SK-N-SH (cell line): ENCODE measurements at regions not wholly inside any gene's neighbourhood (a gene's known extent, or its start where the extent isn't known, plus 50 kb on each side); places are given as distances from the start of the nearest gene placed in this dataset.
A peak's percentile ranks its signal among the peaks of the same experiment; 100 is the strongest.

ENCODE experiments used
- CTCF ChIA-PET: fragments of 300-600, 350-600 bp; formaldehyde crosslinking; extraction: SDS; loops from one replicate; lab custom pipeline; 2021; lab: Yijun Ruan, JAX
- POLR2A ChIA-PET: fragments of 350-600 bp; sonication (Branson Sonifier 250); formaldehyde crosslinking; extraction: SDS; loops from one replicate; lab custom pipeline; 2020; ENCODE audit warnings: antibody characterized with exemption, inconsistent platforms; lab: Yijun Ruan, JAX
- DNase-seq: peaks from one replicate; pipeline ENCODE4 v3.0.0; 2012
- H2AFZ ChIP-seq: fragments of 200-600 bp; sonication (generic); 2 replicates; pipeline ENCODE4 v1.8.1; 2016; ENCODE audit warnings: antibody characterized with exemption, mild to moderate bottlenecking, low read depth
- H3F3A ChIP-seq: fragments of 200-600 bp; sonication (generic); replicated peaks from 2 replicates; pipeline ENCODE3; 2016; ENCODE audit warnings: antibody characterized with exemption, mild to moderate bottlenecking; ENCODE audit not compliant: insufficient read depth
- H3K27ac ChIP-seq, 2 experiments: fragments of 200-500 bp in 1 of 2; fragments of 200-600 bp in 1 of 2; sonication (Bioruptor generic) in 1 of 2; sonication (generic), shearing (Covaris generic) in 1 of 2; 2 replicates each; pipeline versions ENCODE4 v1.5.1 to v1.6.1; 2014 to 2016; ENCODE audit warnings: low read depth in 2 of 2, inconsistent platforms in 1 of 2, low read length in 1 of 2, mild to moderate bottlenecking in 1 of 2, mixed read lengths in 1 of 2
- H3K27me3 ChIP-seq: fragments of 200-600 bp; sonication (generic), shearing (Covaris generic); 2 replicates; pipeline ENCODE4 v1.6.1; 2016; ENCODE audit warnings: mixed run types; ENCODE audit not compliant: insufficient read depth
- H3K36me3 ChIP-seq, 2 experiments: fragments of 200-500 bp in 1 of 2; fragments of 200-600 bp in 1 of 2; sonication (Bioruptor generic) in 1 of 2; sonication (generic) in 1 of 2; replicated peaks in 1 of 2; 2 replicates each; pipeline versions ENCODE3 to v1.5.1; 2014 to 2016; ENCODE audit warnings: low read length in 1 of 2, mild to moderate bottlenecking in 1 of 2; ENCODE audit not compliant: insufficient read depth in 2 of 2, control insufficient read depth in 1 of 2
- H3K4me1 ChIP-seq, 2 experiments: fragments of 200-500 bp in 1 of 2; fragments of 200-600 bp in 1 of 2; sonication (Bioruptor generic) in 1 of 2; sonication (generic), shearing (Covaris generic) in 1 of 2; 2 replicates each; pipeline versions ENCODE4 v1.5.1 to v1.6.1; 2014 to 2016; ENCODE audit warnings: low read depth in 1 of 2, low read length in 1 of 2, mixed run types in 1 of 2; ENCODE audit not compliant: insufficient read depth in 2 of 2, control insufficient read depth in 1 of 2
- H3K4me2 ChIP-seq: fragments of 200-600 bp; sonication (generic), shearing (Covaris generic); 2 replicates; pipeline ENCODE4 v1.6.1; 2017; ENCODE audit warnings: mixed run types
- H3K4me3 ChIP-seq, 2 experiments: fragments of 200-500 bp in 1 of 2; fragments of 200-600 bp in 1 of 2; sonication (Bioruptor generic) in 1 of 2; sonication (generic), shearing (Covaris generic) in 1 of 2; 2 replicates each; pipeline versions ENCODE4 v1.5.1 to v1.8.1; 2014 to 2016; ENCODE audit warnings: low read depth in 2 of 2, inconsistent platforms in 1 of 2, low read length in 1 of 2, mild to moderate bottlenecking in 1 of 2, mixed read lengths in 1 of 2, moderate library complexity in 1 of 2
- H3K79me2 ChIP-seq: fragments of 200-600 bp; sonication (generic); 2 replicates; pipeline ENCODE4 v1.8.1; 2017; ENCODE audit warnings: mild to moderate bottlenecking; ENCODE audit not compliant: insufficient read depth
- H3K9ac ChIP-seq: fragments of 200-600 bp; sonication (generic); 2 replicates; pipeline ENCODE4 v1.6.1; 2017; ENCODE audit warnings: mixed run types
- H3K9me2 ChIP-seq: fragments of 200-600 bp; sonication (generic); 2 replicates; pipeline ENCODE4 v1.6.1; 2017; ENCODE audit warnings: mixed run types
- H3K9me3 ChIP-seq: fragments of 200-600 bp; sonication (generic); 2 replicates; pipeline ENCODE4 v1.6.1; 2017; ENCODE audit warnings: mixed run types, mild to moderate bottlenecking, moderate library complexity
- H4K20me1 ChIP-seq: fragments of 200-600 bp; sonication (generic); 2 replicates; pipeline ENCODE4 v1.6.1; 2017; ENCODE audit warnings: mild to moderate bottlenecking, mixed run types; ENCODE audit not compliant: insufficient read depth
- CHD2 ChIP-seq: fragments of 150-350 bp; IDR thresholded peaks from 2 replicates; pipeline ENCODE4 v1.6.1; 2018; ENCODE audit warnings: low read length; ENCODE audit not compliant: partially characterized antibody
- EP300 ChIP-seq, 2 experiments: IDR thresholded peaks; 2 replicates each; pipeline versions ENCODE4 v1.4.0 to v1.6.1; 2012; ENCODE audit warnings: borderline replicate concordance in 1 of 2, low read depth in 1 of 2, low read length in 1 of 2
- EZH2phosphoT487 ChIP-seq: fragments of 200-600 bp; sonication (generic); IDR thresholded peaks from 2 replicates; pipeline ENCODE4 v1.6.1; 2017; ENCODE audit warnings: low read depth, mixed run types, mild to moderate bottlenecking, antibody characterized with exemption, moderate library complexity, borderline replicate concordance
- FOSL2 ChIP-seq: IDR thresholded peaks from 2 replicates; pipeline ENCODE4 v1.4.0; 2012; ENCODE audit warnings: low read depth, mild to moderate bottlenecking, moderate library complexity, borderline replicate concordance
- FOXJ3 ChIP-seq: sonication (generic); formaldehyde crosslinking; IDR thresholded peaks from 2 replicates; pipeline ENCODE4 v1.5.1; 2020; ENCODE audit warnings: mild to moderate bottlenecking, missing genetic modification reagents
- FOXM1 ChIP-seq: IDR thresholded peaks from 2 replicates; pipeline ENCODE4 v1.4.0; 2012; ENCODE audit warnings: low read depth, mild to moderate bottlenecking
- GABPA ChIP-seq: IDR thresholded peaks from 2 replicates; pipeline ENCODE4 v1.4.0; 2012; ENCODE audit warnings: low read depth, mild to moderate bottlenecking
- GATA2 ChIP-seq: sonication (generic); formaldehyde crosslinking; IDR thresholded peaks from 2 replicates; pipeline ENCODE4 v1.5.0; 2020; ENCODE audit warnings: mild to moderate bottlenecking, missing genetic modification reagents
- JUND ChIP-seq: IDR thresholded peaks from 2 replicates; pipeline ENCODE4 v1.4.0; 2012
- MXI1 ChIP-seq: IDR thresholded peaks from 2 replicates; pipeline ENCODE4 v1.6.1; 2012; ENCODE audit warnings: mild to moderate bottlenecking, low read depth, low read length, improper control_type of control experiment
- NFIC ChIP-seq: IDR thresholded peaks from 2 replicates; pipeline ENCODE4 v1.4.0; 2012; ENCODE audit warnings: borderline replicate concordance
- NRF1 ChIP-seq: IDR thresholded peaks from 2 replicates; pipeline ENCODE4 v1.6.1; 2012; ENCODE audit warnings: low read depth, mild to moderate bottlenecking, low read length
- POLR2AphosphoS5 ChIP-seq: IDR thresholded peaks from 2 replicates; pipeline ENCODE4 v1.6.1; 2012; ENCODE audit warnings: low read depth, low read length
- RCOR1 ChIP-seq: fragments of 150-350 bp; IDR thresholded peaks from 2 replicates; pipeline ENCODE4 v1.6.1; 2017; ENCODE audit warnings: antibody characterized with exemption, low read length
- RXRA ChIP-seq: IDR thresholded peaks from 2 replicates; pipeline ENCODE4 v1.4.0; 2012; ENCODE audit warnings: low read depth, mild to moderate bottlenecking, borderline replicate concordance
- TCF12 ChIP-seq: IDR thresholded peaks from 2 replicates; pipeline ENCODE4 v1.4.0; 2012
- TEAD4 ChIP-seq: IDR thresholded peaks from 2 replicates; pipeline ENCODE4 v1.4.0; 2012; ENCODE audit warnings: mild to moderate bottlenecking, borderline replicate concordance; ENCODE audit not compliant: insufficient read depth
- YY1 ChIP-seq: IDR thresholded peaks from 2 replicates; pipeline ENCODE4 v1.4.0; 2012; ENCODE audit warnings: low read depth, mild to moderate bottlenecking
- WGBS: methylation state at CpG from one replicate; pipeline ENCODE4 v1.1.6; 2017; ENCODE audit warnings: low lambda C conversion rate; 5-methylcytosine and 5-hydroxymethylcytosine counted together
- TF ChIP-seq, protein P1 (sequence below): IDR thresholded peaks from 2 replicates; pipeline ENCODE4 v1.4.0; 2012; ENCODE audit warnings: low read depth, borderline replicate concordance

DNA sequence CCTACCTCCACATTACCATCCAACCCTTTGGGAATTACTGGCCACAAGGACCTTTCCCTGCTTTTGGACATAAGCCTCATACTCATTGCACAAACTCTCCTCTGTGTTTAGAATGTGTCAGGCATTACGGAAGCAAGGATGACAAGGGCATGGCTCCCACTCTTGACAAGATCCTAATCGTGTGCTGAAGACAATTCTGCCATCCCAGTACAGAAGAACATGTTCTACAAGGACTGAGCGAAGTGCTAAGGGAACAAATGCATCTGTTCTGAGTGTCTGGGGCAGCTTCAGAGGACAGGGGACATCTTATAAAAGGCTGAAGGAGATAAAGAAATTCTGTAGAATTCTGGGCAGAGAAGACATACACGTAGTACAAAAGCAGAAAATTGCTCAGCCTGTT lies 378.5 kb upstream of the CAMK1G start:
- WGBS = 88% methylated on average over 4 of the region's 4 CpGs
- no peak overlapping the region for H3K9ac ChIP-seq
- TF ChIP-seq YY1 (no peak), JUND (no peak), EZH2phosphoT487 (no peak), NFIC (no peak)
- H3F3A ChIP-seq = no peaks in the 10 kb centered on the region
- CTCF ChIA-PET = interaction anchor here (0.6 to 14.3 kb wide), 2 partner anchors 45 to 734 kb away, joined by 3 to 261 read pairs; no protein-coding TSS in a partner anchor
- H3K4me2 ChIP-seq = no peak overlapping the region
- no peaks in the 10 kb centered on the region for H3K27me3 ChIP-seq
- no peak overlapping the region for H3K27ac ChIP-seq
- H3K79me2 ChIP-seq = no peaks in the 10 kb centered on the region
- no peak overlapping the region for H3K4me3 ChIP-seq
- H3K4me1 ChIP-seq = peaks cover 0 to 20% of the 10 kb centered on the region in 2 experiments; a peak in 2 of 4 replicates
- no peak overlapping the region for H2AFZ ChIP-seq
- no peaks in the 10 kb centered on the region for H4K20me1 ChIP-seq
- no peak for DNase-seq
- no peaks in the 10 kb centered on the region for H3K9me2 ChIP-seq
- POLR2A ChIA-PET = no interaction called here
- H3K36me3 ChIP-seq = no peaks in the 10 kb centered on the region
- H3K9me3 ChIP-seq = no peaks in the 10 kb centered on the region

GRCh38 chr1:209207126-209207700 lies 376.3 kb upstream of the CAMK1G start:
- Histone ChIP-seq H2AFZ (peak overlapping the region; percentile 73; the same call in 1 of the 2 replicates), H3K4me1 (peaks cover 0 to 23% of the 10 kb centered on the region in 2 experiments; a peak in 3 of 4 replicates), H3K36me3 (no peaks in the 10 kb centered on the region), H3K4me3 (peak overlapping the region in 1 of 2 experiments; percentile 49; a peak in 1 of 4 replicates), H4K20me1 (no peaks in the 10 kb centered on the region)
- TF ChIP-seq MXI1 (no peak), TEAD4 (no peak), CHD2 (no peak), FOXM1 (no peak), GABPA (no peak), RCOR1 (no peak), NRF1 (no peak), YY1 (no peak), EP300 (IDR thresholded peaks at IDR 0.05; ENCODE audit: borderline replicate concordance in 1 of 2, low read depth in 1 of 2, low read length in 1 of 2) (no peak), EZH2phosphoT487 (no peak), FOXJ3 (no peak), FOSL2 (no peak), JUND (no peak), TCF12 (no peak), RXRA (no peak), POLR2AphosphoS5 (no peak), GATA2 (CRISPR knock-in tag) (no peak)
- TF ChIP-seq, protein P1, sequence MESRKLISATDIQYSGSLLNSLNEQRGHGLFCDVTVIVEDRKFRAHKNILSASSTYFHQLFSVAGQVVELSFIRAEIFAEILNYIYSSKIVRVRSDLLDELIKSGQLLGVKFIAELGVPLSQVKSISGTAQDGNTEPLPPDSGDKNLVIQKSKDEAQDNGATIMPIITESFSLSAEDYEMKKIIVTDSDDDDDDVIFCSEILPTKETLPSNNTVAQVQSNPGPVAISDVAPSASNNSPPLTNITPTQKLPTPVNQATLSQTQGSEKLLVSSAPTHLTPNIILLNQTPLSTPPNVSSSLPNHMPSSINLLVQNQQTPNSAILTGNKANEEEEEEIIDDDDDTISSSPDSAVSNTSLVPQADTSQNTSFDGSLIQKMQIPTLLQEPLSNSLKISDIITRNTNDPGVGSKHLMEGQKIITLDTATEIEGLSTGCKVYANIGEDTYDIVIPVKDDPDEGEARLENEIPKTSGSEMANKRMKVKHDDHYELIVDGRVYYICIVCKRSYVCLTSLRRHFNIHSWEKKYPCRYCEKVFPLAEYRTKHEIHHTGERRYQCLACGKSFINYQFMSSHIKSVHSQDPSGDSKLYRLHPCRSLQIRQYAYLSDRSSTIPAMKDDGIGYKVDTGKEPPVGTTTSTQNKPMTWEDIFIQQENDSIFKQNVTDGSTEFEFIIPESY = no peak
- TF ChIP-seq, all 33 proteins: peak for 0
- no peak for DNase-seq
- Histone ChIP-seq H3K9me3 (no peaks in the 10 kb centered on the region), H3K27me3 (no peaks in the 10 kb centered on the region), H3K79me2 (no peaks in the 10 kb centered on the region), H3F3A (no peaks in the 10 kb centered on the region), H3K9me2 (no peaks in the 10 kb centered on the region), H3K9ac (no peak overlapping the region), H3K4me2 (peak overlapping the region; percentile 74), H3K27ac (peak overlapping the region in 1 of 2 experiments; percentile 64; a peak in 2 of 4 replicates)
- 84% methylated on average over 8 of the region's 11 CpGs for WGBS
- CTCF ChIA-PET = interaction anchor here (0.6 to 14.3 kb wide), 74 partner anchors 9 to 1211 kb away, joined by 3 to 261 read pairs (median 4); partner anchors contain the start of gene PLXNA2
- POLR2A ChIA-PET = interaction anchor here (1.3 kb wide), 1 partner anchor 149 kb away, joined by 3 read pairs; no protein-coding TSS in a partner anchor
